Suprapubic skin (tissue), 4 donors: ENCODE measurements at regions not wholly inside any gene's neighbourhood (a gene's known extent, or its start where the extent isn't known, plus 50 kb on each side); places are given as distances from the start of the nearest gene placed in this dataset.

Experiments used
- DNase-seq, 2 donors: peaks; one replicate each; pipeline ENCODE4 v3.0.0-alpha.2; 2019; ENCODE audit warnings: low spot score in 2 of 2
- H3K27ac ChIP-seq: fragments of 200-600 bp; sonication (generic); one replicate; pipeline ENCODE4 v1.5.1; 2019
- H3K27me3 ChIP-seq: fragments of 200-600 bp; sonication (generic); one replicate; pipeline ENCODE4 v1.5.1; 2019
- H3K36me3 ChIP-seq: fragments of 200-600 bp; sonication (generic); one replicate; pipeline ENCODE4 v1.5.1; 2019
- H3K4me1 ChIP-seq: fragments of 200-600 bp; sonication (generic); one replicate; pipeline ENCODE4 v1.5.1; 2019
- H3K4me3 ChIP-seq: fragments of 200-600 bp; sonication (generic); one replicate; pipeline ENCODE4 v1.5.1; 2019; ENCODE audit warnings: mild to moderate bottlenecking
- H3K9me3 ChIP-seq: fragments of 200-600 bp; sonication (generic); one replicate; pipeline ENCODE4 v1.5.1; 2019
- EP300 ChIP-seq: sonication (generic); formaldehyde crosslinking; IDR thresholded peaks from one replicate; pipeline ENCODE4 v1.6.1; 2017; ENCODE audit warnings: antibody characterized with exemption
- POLR2A ChIP-seq, 2 donors: fragments of 450-650 bp; IDR thresholded peaks; one replicate each; pipeline ENCODE4 v1.6.1; 2017; ENCODE audit warnings: antibody characterized with exemption in 2 of 2, mild to moderate bottlenecking in 2 of 2, moderate library complexity in 2 of 2
- POLR2AphosphoS5 ChIP-seq, 3 donors: sonication (generic); formaldehyde crosslinking; IDR thresholded peaks; one replicate each; pipeline ENCODE4 v1.6.1; 2017; ENCODE audit warnings: antibody characterized with exemption in 3 of 3
- WGBS: methylation state at CpG from one replicate; pipeline ENCODE4 v1.1.5; 2018; 5-methylcytosine and 5-hydroxymethylcytosine counted together
- TF ChIP-seq, protein P1 (sequence below), 2 donors: fragments of 200-600 bp in 1 of 2; fragments of 450-650 bp in 1 of 2; sonication (generic) in 1 of 2; IDR thresholded peaks; one replicate each; pipeline ENCODE4 v1.5.1; 2016 to 2019; ENCODE audit warnings: antibody characterized with exemption in 2 of 2, mild to moderate bottlenecking in 1 of 2, moderate library complexity in 1 of 2

DNA sequence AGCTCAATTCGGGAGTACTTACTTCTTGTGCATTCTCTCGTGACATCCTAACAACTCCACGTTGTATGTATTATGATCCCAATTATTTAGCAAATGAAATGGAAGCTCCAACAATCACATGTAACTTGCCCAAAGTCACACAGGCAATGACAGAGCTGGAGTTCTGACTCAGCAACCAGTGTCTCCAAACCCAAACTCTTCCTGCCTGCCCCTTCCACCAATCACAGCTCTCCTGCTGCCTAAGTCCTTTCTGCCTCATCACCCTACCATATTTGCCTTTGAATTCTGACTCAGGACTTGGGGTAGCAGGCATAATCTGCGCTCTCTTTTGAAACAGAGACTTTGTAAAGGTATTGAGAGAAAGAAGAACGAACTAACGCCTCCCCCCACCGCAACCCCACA is 245.2 kb upstream of the MAF start:
- H3K4me1 ChIP-seq: peaks cover 40% of the 10 kb centered on the region

DNA sequence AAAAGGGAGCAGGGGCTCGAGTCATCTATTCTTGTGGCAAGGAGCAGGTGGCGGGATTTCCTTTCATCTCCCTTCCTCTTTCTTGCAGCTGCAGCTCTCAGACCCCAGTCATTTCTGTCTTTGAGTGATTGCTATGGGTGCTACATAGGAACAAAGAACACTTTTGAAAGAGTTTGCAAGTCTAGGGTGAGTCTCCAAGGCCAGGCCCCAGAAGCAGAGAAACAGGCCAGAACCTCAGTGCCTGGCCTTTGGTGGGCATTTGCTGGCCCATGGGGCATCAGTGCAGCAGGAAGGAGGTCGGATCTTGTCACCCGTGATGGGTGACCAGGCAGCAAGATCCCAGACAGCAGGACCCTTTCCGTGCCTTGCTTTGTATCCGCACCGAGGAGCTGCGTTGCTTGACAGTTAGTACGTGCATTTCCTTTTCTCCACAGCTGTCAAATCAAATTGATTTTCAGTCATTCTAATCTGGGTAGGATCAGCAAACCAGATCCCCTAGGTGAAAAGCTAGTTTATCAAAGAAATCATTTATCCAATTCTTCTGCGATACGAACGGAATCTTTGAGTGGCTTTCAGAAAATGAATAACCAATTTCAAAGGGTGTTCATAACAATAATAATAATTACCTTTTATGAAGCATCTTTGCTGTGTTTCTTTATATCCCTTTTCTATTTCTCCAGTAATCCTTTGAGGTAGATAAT is 244.6 kb upstream of the MAF start:
- no peaks in the 10 kb centered on the region for H3K27me3 ChIP-seq
- WGBS: 80% methylated on average over 12 of the region's 12 CpGs
- H3K36me3 ChIP-seq: no peaks in the 10 kb centered on the region
- H3K9me3 ChIP-seq: no peaks in the 10 kb centered on the region
- DNase-seq: no peak
- peaks cover 42% of the 10 kb centered on the region for H3K4me1 ChIP-seq
- no peak overlapping the region for H3K27ac ChIP-seq
- no peak for TF ChIP-seq POLR2A (IDR thresholded peaks at IDR 0.05)
- no peak overlapping the region for H3K4me3 ChIP-seq

More for the DNA sequence above, 245.2 kb upstream of the MAF start:
- TF ChIP-seq, protein P1, sequence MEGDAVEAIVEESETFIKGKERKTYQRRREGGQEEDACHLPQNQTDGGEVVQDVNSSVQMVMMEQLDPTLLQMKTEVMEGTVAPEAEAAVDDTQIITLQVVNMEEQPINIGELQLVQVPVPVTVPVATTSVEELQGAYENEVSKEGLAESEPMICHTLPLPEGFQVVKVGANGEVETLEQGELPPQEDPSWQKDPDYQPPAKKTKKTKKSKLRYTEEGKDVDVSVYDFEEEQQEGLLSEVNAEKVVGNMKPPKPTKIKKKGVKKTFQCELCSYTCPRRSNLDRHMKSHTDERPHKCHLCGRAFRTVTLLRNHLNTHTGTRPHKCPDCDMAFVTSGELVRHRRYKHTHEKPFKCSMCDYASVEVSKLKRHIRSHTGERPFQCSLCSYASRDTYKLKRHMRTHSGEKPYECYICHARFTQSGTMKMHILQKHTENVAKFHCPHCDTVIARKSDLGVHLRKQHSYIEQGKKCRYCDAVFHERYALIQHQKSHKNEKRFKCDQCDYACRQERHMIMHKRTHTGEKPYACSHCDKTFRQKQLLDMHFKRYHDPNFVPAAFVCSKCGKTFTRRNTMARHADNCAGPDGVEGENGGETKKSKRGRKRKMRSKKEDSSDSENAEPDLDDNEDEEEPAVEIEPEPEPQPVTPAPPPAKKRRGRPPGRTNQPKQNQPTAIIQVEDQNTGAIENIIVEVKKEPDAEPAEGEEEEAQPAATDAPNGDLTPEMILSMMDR (IDR thresholded peaks at IDR 0.05): no peak
- TF ChIP-seq POLR2AphosphoS5 (IDR thresholded peaks at IDR 0.05): no peak
- TF ChIP-seq EP300: no peak
- TF ChIP-seq POLR2A (IDR thresholded peaks at IDR 0.05): no peak
- WGBS: 93% methylated on average over 7 of the region's 7 CpGs
- Histone ChIP-seq H3K27me3 (no peaks in the 10 kb centered on the region), H3K4me3 (no peak overlapping the region), H3K36me3 (no peaks in the 10 kb centered on the region), H3K27ac (no peak overlapping the region), H3K9me3 (no peaks in the 10 kb centered on the region)
- DNase-seq: no peak

DNA sequence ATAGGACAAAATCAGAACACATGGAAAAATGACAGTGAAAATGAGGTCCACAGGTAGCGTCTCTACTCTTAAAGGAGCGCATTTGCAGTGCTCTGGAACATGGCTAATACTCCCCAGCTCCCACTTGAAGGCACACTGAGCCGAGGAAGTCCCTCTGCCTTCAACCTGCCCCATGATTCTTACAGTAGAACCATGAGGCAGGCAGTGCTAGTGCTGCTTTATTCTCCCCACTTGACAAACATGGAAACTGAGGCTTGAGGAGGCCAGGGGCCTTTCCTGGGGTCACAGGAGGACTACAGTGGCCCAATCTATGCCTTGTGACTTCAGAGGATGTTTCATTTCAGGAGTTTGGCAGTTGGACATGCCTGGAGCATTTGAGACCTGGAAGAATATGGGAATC is 244.1 kb upstream of the MAF start:
- H3K27me3 ChIP-seq: no peaks in the 10 kb centered on the region
- H3K4me1 ChIP-seq: peaks cover 42% of the 10 kb centered on the region
- no peak overlapping the region for H3K27ac ChIP-seq
- H3K36me3 ChIP-seq: no peaks in the 10 kb centered on the region
- 98% methylated on average over 3 of the region's 3 CpGs for WGBS
- no peak for DNase-seq
- no peak overlapping the region for H3K4me3 ChIP-seq
- no peaks in the 10 kb centered on the region for H3K9me3 ChIP-seq
- no peak for TF ChIP-seq POLR2A (IDR thresholded peaks at IDR 0.05)
- TF ChIP-seq, protein P1 (IDR thresholded peaks at IDR 0.05): no peak
- TF ChIP-seq EP300: no peak
- no peak for TF ChIP-seq POLR2AphosphoS5 (IDR thresholded peaks at IDR 0.05)

DNA sequence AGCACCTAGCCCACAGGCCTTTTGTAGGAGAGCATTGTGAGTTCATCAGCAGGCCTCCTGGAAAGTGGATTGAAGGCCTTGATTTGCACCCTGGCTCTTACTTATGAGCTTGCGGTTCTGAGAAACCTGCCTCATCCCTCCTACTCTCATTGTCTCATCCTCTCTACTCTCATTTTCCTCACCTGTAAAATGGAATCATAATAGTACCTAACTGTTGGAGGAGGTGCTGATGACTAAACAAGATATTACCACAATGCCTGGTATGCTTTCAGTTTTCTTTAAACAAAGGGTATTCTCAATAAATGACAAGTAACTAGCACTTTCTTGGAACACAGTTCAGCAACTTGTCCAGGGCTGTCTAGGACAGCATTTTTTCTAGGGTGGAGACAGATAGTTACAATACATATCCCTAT is 243.1 kb upstream of the MAF start:
- TF ChIP-seq EP300 (no peak), POLR2AphosphoS5 (IDR thresholded peaks at IDR 0.05) (no peak), POLR2A (IDR thresholded peaks at IDR 0.05) (no peak)
- TF ChIP-seq, protein P1 (IDR thresholded peaks at IDR 0.05): no peak
- H3K4me1 ChIP-seq: peaks cover 40% of the 10 kb centered on the region
- H3K9me3 ChIP-seq: no peaks in the 10 kb centered on the region
- no peaks in the 10 kb centered on the region for H3K36me3 ChIP-seq
- H3K27me3 ChIP-seq: no peaks in the 10 kb centered on the region
- H3K4me3 ChIP-seq: no peak overlapping the region
- DNase-seq: no peak
- 57% methylated on average over 1 of the region's 1 CpG for WGBS
- H3K27ac ChIP-seq: no peak overlapping the region

DNA sequence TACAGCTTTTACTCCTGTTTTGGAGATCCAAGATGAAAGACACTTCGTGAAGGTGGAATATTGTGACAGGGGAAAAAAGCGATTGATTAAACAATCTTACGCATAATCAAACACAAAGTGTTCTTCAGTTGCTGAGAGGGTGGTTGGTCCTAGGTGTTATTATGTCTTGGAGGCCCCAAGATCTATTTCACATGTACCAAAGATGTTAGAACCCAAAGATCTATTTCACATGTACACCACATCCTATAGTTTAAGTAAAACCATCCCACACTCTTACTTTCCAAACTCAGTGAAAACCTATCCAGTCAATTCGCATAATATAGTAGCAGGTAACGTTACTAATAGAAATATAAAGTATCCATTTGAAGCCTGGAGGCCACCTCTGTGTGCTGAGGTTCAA is 242.6 kb upstream of the MAF start:
- TF ChIP-seq POLR2AphosphoS5 (IDR thresholded peaks at IDR 0.05) (no peak), EP300 (no peak), POLR2A (IDR thresholded peaks at IDR 0.05) (no peak)
- TF ChIP-seq, protein P1 (IDR thresholded peaks at IDR 0.05): no peak
- no peaks in the 10 kb centered on the region for H3K36me3 ChIP-seq
- DNase-seq: no peak
- 94% methylated on average over 5 of the region's 5 CpGs for WGBS
- no peaks in the 10 kb centered on the region for H3K9me3 ChIP-seq
- no peak overlapping the region for H3K4me3 ChIP-seq
- H3K27me3 ChIP-seq: no peaks in the 10 kb centered on the region
- peaks cover 37% of the 10 kb centered on the region for H3K4me1 ChIP-seq
- no peak overlapping the region for H3K27ac ChIP-seq

DNA sequence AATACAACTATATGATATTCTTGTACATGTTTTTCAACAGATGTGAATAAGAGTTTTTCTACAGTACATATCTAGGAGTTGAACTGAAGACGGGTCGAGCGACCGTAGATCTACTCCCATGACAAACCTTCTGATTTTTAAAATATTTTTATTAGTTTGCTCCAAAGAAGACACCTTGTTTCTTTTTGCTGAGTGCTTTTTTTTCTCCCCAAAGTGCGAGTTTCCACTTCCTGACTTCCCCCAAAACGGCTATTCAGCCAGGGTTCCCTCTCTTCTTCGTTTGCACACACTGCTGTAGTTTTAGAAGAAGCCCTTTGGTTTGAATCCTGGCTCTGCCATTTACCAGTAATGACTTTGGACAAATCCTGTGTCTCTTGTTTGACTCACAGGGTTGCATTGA is 241.7 kb upstream of the MAF start:
- Histone ChIP-seq H3K27ac (no peak overlapping the region), H3K36me3 (no peaks in the 10 kb centered on the region), H3K27me3 (no peaks in the 10 kb centered on the region), H3K9me3 (no peaks in the 10 kb centered on the region), H3K4me3 (no peak overlapping the region), H3K4me1 (peaks cover 29% of the 10 kb centered on the region)
- 94% methylated on average over 7 of the region's 7 CpGs for WGBS
- TF ChIP-seq EP300: no peak
- TF ChIP-seq POLR2A (IDR thresholded peaks at IDR 0.05): no peak
- TF ChIP-seq, protein P1 (IDR thresholded peaks at IDR 0.05): no peak
- TF ChIP-seq POLR2AphosphoS5 (IDR thresholded peaks at IDR 0.05): no peak
- no peak for DNase-seq
